ENCODE measurements at regions not wholly inside any gene's neighbourhood (a gene's known extent, or its start where the extent isn't known, plus 50 kb on each side); places are given as distances from the start of the nearest gene placed in this dataset.

DNA sequence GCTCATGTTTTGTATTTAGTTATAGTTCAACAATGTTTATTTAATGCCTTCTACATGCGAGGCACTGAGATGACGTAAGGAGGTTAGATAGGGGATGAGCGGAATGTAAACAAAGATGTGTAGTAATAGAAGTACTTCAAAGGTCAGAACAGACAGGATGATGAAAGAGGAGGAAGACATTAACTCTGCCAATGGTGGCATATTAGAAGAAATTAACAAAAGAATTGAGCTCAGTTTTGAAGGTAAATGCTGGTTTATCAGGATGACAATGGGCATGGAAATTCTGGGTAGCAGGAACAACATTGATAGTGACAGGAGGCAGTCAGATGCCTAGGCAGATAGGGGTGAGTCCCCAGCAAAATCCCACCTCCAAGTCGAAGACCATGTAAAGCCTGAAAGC lies 62.3 kb upstream of the PGRMC2 start (continued):
- TF ChIP-seq, protein P1, sequence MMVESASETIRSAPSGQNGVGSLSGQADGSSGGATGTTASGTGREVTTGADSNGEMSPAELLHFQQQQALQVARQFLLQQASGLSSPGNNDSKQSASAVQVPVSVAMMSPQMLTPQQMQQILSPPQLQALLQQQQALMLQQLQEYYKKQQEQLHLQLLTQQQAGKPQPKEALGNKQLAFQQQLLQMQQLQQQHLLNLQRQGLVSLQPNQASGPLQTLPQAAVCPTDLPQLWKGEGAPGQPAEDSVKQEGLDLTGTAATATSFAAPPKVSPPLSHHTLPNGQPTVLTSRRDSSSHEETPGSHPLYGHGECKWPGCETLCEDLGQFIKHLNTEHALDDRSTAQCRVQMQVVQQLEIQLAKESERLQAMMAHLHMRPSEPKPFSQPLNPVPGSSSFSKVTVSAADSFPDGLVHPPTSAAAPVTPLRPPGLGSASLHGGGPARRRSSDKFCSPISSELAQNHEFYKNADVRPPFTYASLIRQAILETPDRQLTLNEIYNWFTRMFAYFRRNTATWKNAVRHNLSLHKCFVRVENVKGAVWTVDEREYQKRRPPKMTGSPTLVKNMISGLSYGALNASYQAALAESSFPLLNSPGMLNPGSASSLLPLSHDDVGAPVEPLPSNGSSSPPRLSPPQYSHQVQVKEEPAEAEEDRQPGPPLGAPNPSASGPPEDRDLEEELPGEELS (CRISPR knock-in tag; IDR thresholded peaks at IDR 0.05; ENCODE audit: borderline replicate concordance) = no peak
- TF ChIP-seq ETS1 (conservative IDR thresholded peaks at IDR 0.05; ENCODE audit: control insufficient read depth, low read depth, low read length) (no peak), TARDBP (IDR thresholded peaks at IDR 0.05) (no peak), ZNF449 (CRISPR knock-in tag; IDR thresholded peaks at IDR 0.05) (no peak), PYGO2 (tag; IDR thresholded peaks at IDR 0.05) (no peak), ETV6 (IDR thresholded peaks at IDR 0.05; ENCODE audit: borderline replicate concordance in 1 of 2, low read depth in 2 of 2, low read length in 1 of 2) (no peak), ETV6 (CRISPR knock-in tag; IDR thresholded peaks at IDR 0.05; ENCODE audit: borderline replicate concordance) (no peak), RCOR1 (IDR thresholded peaks at IDR 0.05; ENCODE audit: borderline replicate concordance in 1 of 2, low read depth in 2 of 2, low read length in 2 of 2) (peak in 1 of 2 experiments; percentile 54; a peak in 1 of 4 replicates), TCF7L2 (IDR thresholded peaks at IDR 0.05; ENCODE audit: low read depth, low read length) (0 out of 2 replicates have a peak, but pooled peaks have one; percentile 47), TRIM24 (IDR thresholded peaks at IDR 0.05) (peak; percentile 71 to 87), FOXA1 (IDR thresholded peaks at IDR 0.05; ENCODE audit: borderline replicate concordance) (peak; percentile 45; the same call in 1 of the 2 replicates), ATF1 (CRISPR knock-in tag; IDR thresholded peaks at IDR 0.05) (no peak), ATF1 (tag; IDR thresholded peaks at IDR 0.05) (peak; percentile 78), ZNF592 (IDR thresholded peaks at IDR 0.05) (peak; percentile 54), ZNF212 (CRISPR knock-in tag; IDR thresholded peaks at IDR 0.05) (no peak), ETV5 (CRISPR knock-in tag; IDR thresholded peaks at IDR 0.05; ENCODE audit: low read depth) (0 out of 2 replicates have a peak, but pooled peaks have one; percentile 32), LARP7 (IDR thresholded peaks at IDR 0.05) (no peak), TEAD4 (IDR thresholded peaks at IDR 0.05; ENCODE audit: low read length) (peak; percentile 57), TEAD4 (CRISPR knock-in tag; IDR thresholded peaks at IDR 0.05; ENCODE audit: borderline replicate concordance) (no peak), ATF7 (IDR thresholded peaks at IDR 0.05) (peak; percentile 97), ZNF232 (CRISPR knock-in tag; IDR thresholded peaks at IDR 0.05) (no peak), NR3C1 (CRISPR knock-in tag; IDR thresholded peaks at IDR 0.05) (no peak), TCF7 (IDR thresholded peaks at IDR 0.05; ENCODE audit: borderline replicate concordance) (no peak)
